WTC11 (cell line): ENCODE measurements at regions not wholly inside any gene's neighbourhood (a gene's known extent, or its start where the extent isn't known, plus 50 kb on each side); places are given as distances from the start of the nearest gene placed in this dataset.

Source experiments
- ATAC-seq: fragments of 200-7000 bp; cut with Tn5 transposase; 2 replicates; pipeline ENCODE4 v1.10.0; 2021; ENCODE audit warnings: mild to moderate bottlenecking, moderate library complexity
- CTCF ChIA-PET: fragments of 300-600 bp; sonication (Branson Sonifier 250); formaldehyde crosslinking; loops from one replicate; lab custom pipeline; 2021; ENCODE audit warnings: antibody characterized with exemption; lab: Charles Lee
- POLR2A ChIA-PET: fragments of 350-600 bp; sonication (Branson Sonifier 250); formaldehyde crosslinking; loops from one replicate; lab custom pipeline; 2021; ENCODE audit warnings: antibody characterized with exemption; lab: Charles Lee
- DNase-seq: peaks from one replicate; pipeline ENCODE4 v3.0.0; 2021; ENCODE audit warnings: low spot score
- H3K27ac Mint-ChIP-seq: 2 replicates; pipeline ENCODE4 v1.8.0; 2021; ENCODE audit warnings: mixed read lengths
- H3K27me3 Mint-ChIP-seq: 2 replicates; pipeline ENCODE4 v1.8.0; 2021; ENCODE audit warnings: low read depth, mild to moderate bottlenecking, moderate library complexity, mixed read lengths
- H3K36me3 Mint-ChIP-seq: 2 replicates; pipeline ENCODE4 v1.8.0; 2021; ENCODE audit warnings: mixed read lengths
- H3K4me1 Mint-ChIP-seq: 2 replicates; pipeline ENCODE4 v1.8.0; 2022; ENCODE audit warnings: mixed read lengths
- H3K4me3 Mint-ChIP-seq: 2 replicates; pipeline ENCODE4 v1.8.0; 2021; ENCODE audit warnings: mild to moderate bottlenecking, moderate library complexity, mixed read lengths
- H3K9me3 Mint-ChIP-seq: 2 replicates; pipeline ENCODE4 v1.8.0; 2021; ENCODE audit warnings: mixed read lengths
- AFF4 ChIP-seq: sonication (generic); formaldehyde crosslinking; IDR thresholded peaks from 2 replicates; pipeline ENCODE4 v1.8.1; 2023; ENCODE audit warnings: mild to moderate bottlenecking, missing genetic modification reagents, borderline replicate concordance
- EMX1 ChIP-seq: fragments of 250-450 bp; sonication (Bioruptor Pico); IDR thresholded peaks from 2 replicates; pipeline ENCODE4 v1.8.0; 2021; ENCODE audit warnings: mild to moderate bottlenecking
- IRF2 ChIP-seq: sonication (generic); formaldehyde crosslinking; IDR thresholded peaks from 2 replicates; pipeline ENCODE4 v1.8.0; 2022; ENCODE audit warnings: low read depth, missing genetic modification reagents, borderline replicate concordance
- MAX ChIP-seq: sonication (generic); formaldehyde crosslinking; IDR thresholded peaks from 2 replicates; pipeline ENCODE4 v1.8.0; 2022; ENCODE audit warnings: mild to moderate bottlenecking, missing genetic modification reagents
- MYBL2 ChIP-seq: sonication (generic); formaldehyde crosslinking; IDR thresholded peaks from 2 replicates; pipeline ENCODE4 v1.8.1; 2023; ENCODE audit warnings: mild to moderate bottlenecking, moderate library complexity, missing genetic modification reagents
- PREB ChIP-seq: sonication (generic); formaldehyde crosslinking; IDR thresholded peaks from 2 replicates; pipeline ENCODE4 v1.8.1; 2022; ENCODE audit warnings: mild to moderate bottlenecking, missing genetic modification reagents, moderate library complexity, borderline replicate concordance
- SMAD4 ChIP-seq: sonication (generic); formaldehyde crosslinking; IDR thresholded peaks from 2 replicates; pipeline ENCODE4 v1.8.0; 2022; ENCODE audit warnings: mild to moderate bottlenecking, missing genetic modification reagents
- ZNF121 ChIP-seq: sonication (generic); formaldehyde crosslinking; IDR thresholded peaks from 2 replicates; pipeline ENCODE4 v1.8.0; 2023; ENCODE audit warnings: missing genetic modification reagents
- ZNF425 ChIP-seq: fragments of 250-450 bp; sonication (Bioruptor Pico); conservative IDR thresholded peaks from 2 replicates; pipeline ENCODE4 v1.9.0; 2021; ENCODE audit warnings: mild to moderate bottlenecking
- TF ChIP-seq, protein P1 (sequence below): sonication (generic); formaldehyde crosslinking; IDR thresholded peaks from 2 replicates; pipeline ENCODE4 v1.8.1; 2023; ENCODE audit warnings: mild to moderate bottlenecking, missing genetic modification reagents, moderate library complexity
- TF ChIP-seq, protein P2 (sequence below): sonication (generic); formaldehyde crosslinking; IDR thresholded peaks from 2 replicates; pipeline ENCODE4 v1.8.1; 2023; ENCODE audit warnings: mild to moderate bottlenecking, moderate library complexity, missing genetic modification reagents
- TF ChIP-seq, protein P3 (sequence below): fragments of 250-450 bp; sonication (Bioruptor Pico); IDR thresholded peaks from 2 replicates; pipeline ENCODE4 v1.9.0; 2021; ENCODE audit warnings: mild to moderate bottlenecking
- TF ChIP-seq, protein P4 (sequence below): sonication (generic); formaldehyde crosslinking; IDR thresholded peaks from 2 replicates; pipeline ENCODE4 v1.8.1; 2022; ENCODE audit warnings: missing genetic modification reagents, borderline replicate concordance
- TF ChIP-seq, protein P5 (sequence below): sonication (generic); formaldehyde crosslinking; IDR thresholded peaks from 2 replicates; pipeline ENCODE4 v1.8.1; 2022; ENCODE audit warnings: low read depth, mild to moderate bottlenecking, moderate library complexity, missing genetic modification reagents, borderline replicate concordance

- TF ChIP-seq, protein P1, sequence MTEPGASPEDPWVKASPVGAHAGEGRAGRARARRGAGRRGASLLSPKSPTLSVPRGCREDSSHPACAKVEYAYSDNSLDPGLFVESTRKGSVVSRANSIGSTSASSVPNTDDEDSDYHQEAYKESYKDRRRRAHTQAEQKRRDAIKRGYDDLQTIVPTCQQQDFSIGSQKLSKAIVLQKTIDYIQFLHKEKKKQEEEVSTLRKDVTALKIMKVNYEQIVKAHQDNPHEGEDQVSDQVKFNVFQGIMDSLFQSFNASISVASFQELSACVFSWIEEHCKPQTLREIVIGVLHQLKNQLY = no peak
- no peak for TF ChIP-seq SMAD4 (CRISPR knock-in tag)
- TF ChIP-seq ZNF121 = no peak
- TF ChIP-seq, protein P2, sequence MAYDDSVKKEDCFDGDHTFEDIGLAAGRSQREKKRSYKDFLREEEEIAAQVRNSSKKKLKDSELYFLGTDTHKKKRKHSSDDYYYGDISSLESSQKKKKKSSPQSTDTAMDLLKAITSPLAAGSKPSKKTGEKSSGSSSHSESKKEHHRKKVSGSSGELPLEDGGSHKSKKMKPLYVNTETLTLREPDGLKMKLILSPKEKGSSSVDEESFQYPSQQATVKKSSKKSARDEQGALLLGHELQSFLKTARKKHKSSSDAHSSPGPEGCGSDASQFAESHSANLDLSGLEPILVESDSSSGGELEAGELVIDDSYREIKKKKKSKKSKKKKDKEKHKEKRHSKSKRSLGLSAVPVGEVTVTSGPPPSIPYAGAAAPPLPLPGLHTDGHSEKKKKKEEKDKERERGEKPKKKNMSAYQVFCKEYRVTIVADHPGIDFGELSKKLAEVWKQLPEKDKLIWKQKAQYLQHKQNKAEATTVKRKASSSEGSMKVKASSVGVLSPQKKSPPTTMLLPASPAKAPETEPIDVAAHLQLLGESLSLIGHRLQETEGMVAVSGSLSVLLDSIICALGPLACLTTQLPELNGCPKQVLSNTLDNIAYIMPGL (CRISPR knock-in tag) = no peak
- no peak for TF ChIP-seq ZNF425 (CRISPR knock-in tag)
- TF ChIP-seq, all 79 proteins: peak for 0
Measured at GRCh38 chr22:48846200-48846599, 981.5 kb downstream of the BRD1 start (continued).

- no peaks in the 10 kb centered on the region; the same call in 1 of the 2 replicates for H3K27me3 Mint-ChIP-seq
- CTCF ChIA-PET = no interaction called here
- ATAC-seq = no peak
- TF ChIP-seq, protein P3, sequence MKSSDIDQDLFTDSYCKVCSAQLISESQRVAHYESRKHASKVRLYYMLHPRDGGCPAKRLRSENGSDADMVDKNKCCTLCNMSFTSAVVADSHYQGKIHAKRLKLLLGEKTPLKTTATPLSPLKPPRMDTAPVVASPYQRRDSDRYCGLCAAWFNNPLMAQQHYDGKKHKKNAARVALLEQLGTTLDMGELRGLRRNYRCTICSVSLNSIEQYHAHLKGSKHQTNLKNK (CRISPR knock-in tag) = no peak
- TF ChIP-seq ZNF425 (CRISPR knock-in tag) = no peak
- TF ChIP-seq MYBL2 (CRISPR knock-in tag) = no peak
- TF ChIP-seq PREB = no peak
- no peak for TF ChIP-seq EMX1 (CRISPR knock-in tag)
- TF ChIP-seq ZNF121 = no peak
- TF ChIP-seq IRF2 (CRISPR knock-in tag) = no peak
- TF ChIP-seq, protein P2 (CRISPR knock-in tag) = no peak
- TF ChIP-seq, protein P4, sequence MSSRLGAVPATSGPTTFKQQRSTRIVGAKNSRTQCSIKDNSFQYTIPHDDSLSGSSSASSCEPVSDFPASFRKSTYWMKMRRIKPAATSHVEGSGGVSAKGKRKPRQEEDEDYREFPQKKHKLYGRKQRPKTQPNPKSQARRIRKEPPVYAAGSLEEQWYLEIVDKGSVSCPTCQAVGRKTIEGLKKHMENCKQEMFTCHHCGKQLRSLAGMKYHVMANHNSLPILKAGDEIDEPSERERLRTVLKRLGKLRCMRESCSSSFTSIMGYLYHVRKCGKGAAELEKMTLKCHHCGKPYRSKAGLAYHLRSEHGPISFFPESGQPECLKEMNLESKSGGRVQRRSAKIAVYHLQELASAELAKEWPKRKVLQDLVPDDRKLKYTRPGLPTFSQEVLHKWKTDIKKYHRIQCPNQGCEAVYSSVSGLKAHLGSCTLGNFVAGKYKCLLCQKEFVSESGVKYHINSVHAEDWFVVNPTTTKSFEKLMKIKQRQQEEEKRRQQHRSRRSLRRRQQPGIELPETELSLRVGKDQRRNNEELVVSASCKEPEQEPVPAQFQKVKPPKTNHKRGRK (CRISPR knock-in tag) = no peak
- TF ChIP-seq, protein P5, sequence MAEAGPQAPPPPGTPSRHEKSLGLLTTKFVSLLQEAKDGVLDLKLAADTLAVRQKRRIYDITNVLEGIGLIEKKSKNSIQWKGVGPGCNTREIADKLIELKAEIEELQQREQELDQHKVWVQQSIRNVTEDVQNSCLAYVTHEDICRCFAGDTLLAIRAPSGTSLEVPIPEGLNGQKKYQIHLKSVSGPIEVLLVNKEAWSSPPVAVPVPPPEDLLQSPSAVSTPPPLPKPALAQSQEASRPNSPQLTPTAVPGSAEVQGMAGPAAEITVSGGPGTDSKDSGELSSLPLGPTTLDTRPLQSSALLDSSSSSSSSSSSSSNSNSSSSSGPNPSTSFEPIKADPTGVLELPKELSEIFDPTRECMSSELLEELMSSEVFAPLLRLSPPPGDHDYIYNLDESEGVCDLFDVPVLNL = no peak
- TF ChIP-seq MAX = no peak
- no peak for TF ChIP-seq AFF4 (CRISPR knock-in tag)
- H3K9me3 Mint-ChIP-seq = peaks cover 5% of the 10 kb centered on the region; the same call in 1 of the 2 replicates
- POLR2A ChIA-PET = no interaction called here
- no peaks in the 10 kb centered on the region for H3K36me3 Mint-ChIP-seq
- no peaks in the 10 kb centered on the region for H3K4me1 Mint-ChIP-seq
- DNase-seq = no peak
- H3K4me3 Mint-ChIP-seq = no peak overlapping the region
- no peak overlapping the region for H3K27ac Mint-ChIP-seq
Measured at GRCh38 chr22:48845356-48845936, 982.2 kb downstream of the BRD1 start.
